SK-N-SH (cell line): ENCODE measurements at regions not wholly inside any gene's neighbourhood (a gene's known extent, or its start where the extent isn't known, plus 50 kb on each side); places are given as distances from the start of the nearest gene placed in this dataset.

Experiments
- CTCF ChIA-PET: fragments of 300-600, 350-600 bp; formaldehyde crosslinking; extraction: SDS; loops from one replicate; lab custom pipeline; 2021; lab: Yijun Ruan, JAX
- POLR2A ChIA-PET: fragments of 350-600 bp; sonication (Branson Sonifier 250); formaldehyde crosslinking; extraction: SDS; loops from one replicate; lab custom pipeline; 2020; ENCODE audit warnings: antibody characterized with exemption, inconsistent platforms; lab: Yijun Ruan, JAX
- DNase-seq: peaks from one replicate; pipeline ENCODE4 v3.0.0; 2012
- H2AFZ ChIP-seq: fragments of 200-600 bp; sonication (generic); 2 replicates; pipeline ENCODE4 v1.8.1; 2016; ENCODE audit warnings: antibody characterized with exemption, mild to moderate bottlenecking, low read depth
- H3F3A ChIP-seq: fragments of 200-600 bp; sonication (generic); replicated peaks from 2 replicates; pipeline ENCODE3; 2016; ENCODE audit warnings: antibody characterized with exemption, mild to moderate bottlenecking; ENCODE audit not compliant: insufficient read depth
- H3K27ac ChIP-seq, 2 experiments: fragments of 200-500 bp in 1 of 2; fragments of 200-600 bp in 1 of 2; sonication (Bioruptor generic) in 1 of 2; sonication (generic), shearing (Covaris generic) in 1 of 2; 2 replicates each; pipeline versions ENCODE4 v1.5.1 to v1.6.1; 2014 to 2016; ENCODE audit warnings: low read depth in 2 of 2, inconsistent platforms in 1 of 2, low read length in 1 of 2, mild to moderate bottlenecking in 1 of 2, mixed read lengths in 1 of 2
- H3K27me3 ChIP-seq: fragments of 200-600 bp; sonication (generic), shearing (Covaris generic); 2 replicates; pipeline ENCODE4 v1.6.1; 2016; ENCODE audit warnings: mixed run types; ENCODE audit not compliant: insufficient read depth
- H3K36me3 ChIP-seq, 2 experiments: fragments of 200-500 bp in 1 of 2; fragments of 200-600 bp in 1 of 2; sonication (Bioruptor generic) in 1 of 2; sonication (generic) in 1 of 2; replicated peaks in 1 of 2; 2 replicates each; pipeline versions ENCODE3 to v1.5.1; 2014 to 2016; ENCODE audit warnings: low read length in 1 of 2, mild to moderate bottlenecking in 1 of 2; ENCODE audit not compliant: insufficient read depth in 2 of 2, control insufficient read depth in 1 of 2
- H3K4me1 ChIP-seq, 2 experiments: fragments of 200-500 bp in 1 of 2; fragments of 200-600 bp in 1 of 2; sonication (Bioruptor generic) in 1 of 2; sonication (generic), shearing (Covaris generic) in 1 of 2; 2 replicates each; pipeline versions ENCODE4 v1.5.1 to v1.6.1; 2014 to 2016; ENCODE audit warnings: low read depth in 1 of 2, low read length in 1 of 2, mixed run types in 1 of 2; ENCODE audit not compliant: insufficient read depth in 2 of 2, control insufficient read depth in 1 of 2
- H3K4me2 ChIP-seq: fragments of 200-600 bp; sonication (generic), shearing (Covaris generic); 2 replicates; pipeline ENCODE4 v1.6.1; 2017; ENCODE audit warnings: mixed run types
- H3K4me3 ChIP-seq, 2 experiments: fragments of 200-500 bp in 1 of 2; fragments of 200-600 bp in 1 of 2; sonication (Bioruptor generic) in 1 of 2; sonication (generic), shearing (Covaris generic) in 1 of 2; 2 replicates each; pipeline versions ENCODE4 v1.5.1 to v1.8.1; 2014 to 2016; ENCODE audit warnings: low read depth in 2 of 2, inconsistent platforms in 1 of 2, low read length in 1 of 2, mild to moderate bottlenecking in 1 of 2, mixed read lengths in 1 of 2, moderate library complexity in 1 of 2
- H3K79me2 ChIP-seq: fragments of 200-600 bp; sonication (generic); 2 replicates; pipeline ENCODE4 v1.8.1; 2017; ENCODE audit warnings: mild to moderate bottlenecking; ENCODE audit not compliant: insufficient read depth
- H3K9ac ChIP-seq: fragments of 200-600 bp; sonication (generic); 2 replicates; pipeline ENCODE4 v1.6.1; 2017; ENCODE audit warnings: mixed run types
- H3K9me2 ChIP-seq: fragments of 200-600 bp; sonication (generic); 2 replicates; pipeline ENCODE4 v1.6.1; 2017; ENCODE audit warnings: mixed run types
- H3K9me3 ChIP-seq: fragments of 200-600 bp; sonication (generic); 2 replicates; pipeline ENCODE4 v1.6.1; 2017; ENCODE audit warnings: mixed run types, mild to moderate bottlenecking, moderate library complexity
- H4K20me1 ChIP-seq: fragments of 200-600 bp; sonication (generic); 2 replicates; pipeline ENCODE4 v1.6.1; 2017; ENCODE audit warnings: mild to moderate bottlenecking, mixed run types; ENCODE audit not compliant: insufficient read depth
- CHD2 ChIP-seq: fragments of 150-350 bp; IDR thresholded peaks from 2 replicates; pipeline ENCODE4 v1.6.1; 2018; ENCODE audit warnings: low read length; ENCODE audit not compliant: partially characterized antibody
- CTCF ChIP-seq: fragments of 200-600 bp; sonication (generic); IDR thresholded peaks from 2 replicates; pipeline ENCODE4 v1.6.1; 2017; ENCODE audit warnings: antibody characterized with exemption, mild to moderate bottlenecking, moderate library complexity
- FOSL2 ChIP-seq: IDR thresholded peaks from 2 replicates; pipeline ENCODE4 v1.4.0; 2012; ENCODE audit warnings: low read depth, mild to moderate bottlenecking, moderate library complexity, borderline replicate concordance
- FOXJ3 ChIP-seq: sonication (generic); formaldehyde crosslinking; IDR thresholded peaks from 2 replicates; pipeline ENCODE4 v1.5.1; 2020; ENCODE audit warnings: mild to moderate bottlenecking, missing genetic modification reagents
- FOXM1 ChIP-seq: IDR thresholded peaks from 2 replicates; pipeline ENCODE4 v1.4.0; 2012; ENCODE audit warnings: low read depth, mild to moderate bottlenecking
- JUND ChIP-seq: IDR thresholded peaks from 2 replicates; pipeline ENCODE4 v1.4.0; 2012
- MAX ChIP-seq: IDR thresholded peaks from 2 replicates; pipeline ENCODE4 v1.4.0; 2012; ENCODE audit warnings: low read depth
- MXI1 ChIP-seq: IDR thresholded peaks from 2 replicates; pipeline ENCODE4 v1.6.1; 2012; ENCODE audit warnings: mild to moderate bottlenecking, low read depth, low read length, improper control_type of control experiment
- NFIC ChIP-seq: IDR thresholded peaks from 2 replicates; pipeline ENCODE4 v1.4.0; 2012; ENCODE audit warnings: borderline replicate concordance
- NRF1 ChIP-seq: IDR thresholded peaks from 2 replicates; pipeline ENCODE4 v1.6.1; 2012; ENCODE audit warnings: low read depth, mild to moderate bottlenecking, low read length
- PBX3 ChIP-seq: IDR thresholded peaks from 2 replicates; pipeline ENCODE4; 2012
- RCOR1 ChIP-seq: fragments of 150-350 bp; IDR thresholded peaks from 2 replicates; pipeline ENCODE4 v1.6.1; 2017; ENCODE audit warnings: antibody characterized with exemption, low read length
- REST ChIP-seq: IDR thresholded peaks from 2 replicates; pipeline ENCODE4 v1.6.1; 2012; ENCODE audit warnings: mild to moderate bottlenecking, low read depth, low read length, moderate library complexity
- RXRA ChIP-seq: IDR thresholded peaks from 2 replicates; pipeline ENCODE4 v1.4.0; 2012; ENCODE audit warnings: low read depth, mild to moderate bottlenecking, borderline replicate concordance
- TCF12 ChIP-seq: IDR thresholded peaks from 2 replicates; pipeline ENCODE4 v1.4.0; 2012
- TEAD4 ChIP-seq: IDR thresholded peaks from 2 replicates; pipeline ENCODE4 v1.4.0; 2012; ENCODE audit warnings: mild to moderate bottlenecking, borderline replicate concordance; ENCODE audit not compliant: insufficient read depth
- USF1 ChIP-seq: IDR thresholded peaks from 2 replicates; pipeline ENCODE4 v1.4.0; 2012; ENCODE audit warnings: low read depth, borderline replicate concordance
- YY1 ChIP-seq: IDR thresholded peaks from 2 replicates; pipeline ENCODE4 v1.4.0; 2012; ENCODE audit warnings: low read depth, mild to moderate bottlenecking
- WGBS: methylation state at CpG from one replicate; pipeline ENCODE4 v1.1.6; 2017; ENCODE audit warnings: low lambda C conversion rate; 5-methylcytosine and 5-hydroxymethylcytosine counted together

- ChIA-PET CTCF (interaction anchor here (1.0 to 2.5 kb wide), 4 partner anchors 13 to 175 kb away, joined by 3 to 14 read pairs (median 6); no protein-coding TSS in a partner anchor), POLR2A (no interaction called here)
- Histone ChIP-seq H3K4me1 (no peaks in the 10 kb centered on the region), H3K27ac (no peak overlapping the region; a peak in 1 of 4 replicates), H3K4me2 (no peak overlapping the region), H3K9ac (no peak overlapping the region), H3K4me3 (no peak overlapping the region), H2AFZ (no peak overlapping the region), H3K79me2 (no peaks in the 10 kb centered on the region), H3K9me3 (no peaks in the 10 kb centered on the region), H3F3A (no peaks in the 10 kb centered on the region), H3K36me3 (no peaks in the 10 kb centered on the region), H3K9me2 (no peaks in the 10 kb centered on the region), H4K20me1 (no peaks in the 10 kb centered on the region), H3K27me3 (no peaks in the 10 kb centered on the region)
- no peak for DNase-seq
- TF ChIP-seq CHD2 (no peak), TEAD4 (no peak), MXI1 (no peak), REST (no peak), RCOR1 (no peak), RXRA (no peak), FOXM1 (no peak), JUND (no peak), NRF1 (no peak), YY1 (no peak), TCF12 (no peak), USF1 (no peak), NFIC (no peak), CTCF (no peak), FOXJ3 (CRISPR knock-in tag) (no peak), PBX3 (no peak), MAX (no peak), FOSL2 (no peak)
- WGBS: 95% methylated on average over 4 of the region's 4 CpGs
Measured at GRCh38 chr5:57324861-57325260, 151.0 kb downstream of the GPBP1 start.
